Natural killer cell (primary cell): ENCODE measurements at regions not wholly inside any gene's neighbourhood (a gene's known extent, or its start where the extent isn't known, plus 50 kb on each side); places are given as distances from the start of the nearest gene placed in this dataset.

Source experiments
- ATAC-seq, 3 donors: fragments of 150-1000 bp in 2 of 3; fragments of 200-7000 bp in 1 of 3; cut with Tn5 transposase; 1 replicate in 1 of 3; 2 replicates in 2 of 3; pipeline ENCODE4 v1.10.0; 2021; ENCODE audit warnings: mild to moderate bottlenecking in 2 of 3, moderate library complexity in 2 of 3
- DNase-seq, 2 donors: peaks; one replicate each; pipeline versions ENCODE4 v3.0.0 to v3.0.0-alpha.2; 2013 to 2021; ENCODE audit warnings: mixed read lengths in 1 of 2
- H3K27ac ChIP-seq: one replicate; pipeline ENCODE4 v1.5.1; 2013; ENCODE audit warnings: mild to moderate bottlenecking, low read length
- H3K27me3 ChIP-seq: one replicate; pipeline ENCODE4 v1.6.1; 2013; ENCODE audit warnings: low read length; ENCODE audit not compliant: control insufficient read depth, insufficient read depth
- H3K36me3 ChIP-seq: one replicate; pipeline ENCODE4 v1.6.1; 2013; ENCODE audit warnings: low read length; ENCODE audit not compliant: control insufficient read depth, insufficient read depth
- H3K4me1 ChIP-seq: one replicate; pipeline ENCODE4 v1.6.1; 2013; ENCODE audit warnings: low read length; ENCODE audit not compliant: control insufficient read depth, insufficient read depth
- H3K4me3 ChIP-seq: one replicate; pipeline ENCODE4 v1.5.1; 2013; ENCODE audit warnings: low read length
- H3K9me3 ChIP-seq: one replicate; pipeline ENCODE4 v1.6.1; 2013; ENCODE audit warnings: low read length; ENCODE audit not compliant: control insufficient read depth, insufficient read depth
- H3K27ac Mint-ChIP-seq, 2 donors: one replicate each; pipeline ENCODE4 v1.8.0; 2022; ENCODE audit warnings: mild to moderate bottlenecking in 2 of 2, mixed read lengths in 2 of 2, moderate library complexity in 1 of 2
- H3K27me3 Mint-ChIP-seq, 2 donors: one replicate each; pipeline ENCODE4 v1.8.0; 2022; ENCODE audit warnings: low read depth in 2 of 2, mixed read lengths in 2 of 2
- H3K36me3 Mint-ChIP-seq: one replicate; pipeline ENCODE4 v1.8.0; 2022; ENCODE audit warnings: mixed read lengths
- H3K4me1 Mint-ChIP-seq, 2 donors: one replicate each; pipeline ENCODE4 v1.8.0; 2022; ENCODE audit warnings: mixed read lengths in 2 of 2
- H3K4me3 Mint-ChIP-seq: one replicate; pipeline ENCODE4 v1.8.0; 2022; ENCODE audit warnings: mild to moderate bottlenecking, moderate library complexity, mixed read lengths
- H3K9me3 Mint-ChIP-seq, 2 donors: one replicate each; pipeline ENCODE4 v1.8.0; 2022; ENCODE audit warnings: mixed read lengths in 2 of 2
- WGBS: methylation state at CpG from one replicate; pipeline ENCODE4 v1.1.7; 2013; ENCODE audit warnings: missing lambda C conversion rate; ENCODE audit not compliant: insufficient coverage; 5-methylcytosine and 5-hydroxymethylcytosine counted together
- intact Hi-C: fragments of 100-400 bp; cut with micrococcal nuclease; formaldehyde crosslinking; loops from one replicate; pipeline ENCODE4 v1.14.2; 2022
- TF ChIP-seq, protein P1 (sequence below): fragments of 200-600 bp; IDR thresholded peaks from one replicate; pipeline ENCODE4 v1.8.0; 2022; ENCODE audit warnings: antibody characterized with exemption

DNA sequence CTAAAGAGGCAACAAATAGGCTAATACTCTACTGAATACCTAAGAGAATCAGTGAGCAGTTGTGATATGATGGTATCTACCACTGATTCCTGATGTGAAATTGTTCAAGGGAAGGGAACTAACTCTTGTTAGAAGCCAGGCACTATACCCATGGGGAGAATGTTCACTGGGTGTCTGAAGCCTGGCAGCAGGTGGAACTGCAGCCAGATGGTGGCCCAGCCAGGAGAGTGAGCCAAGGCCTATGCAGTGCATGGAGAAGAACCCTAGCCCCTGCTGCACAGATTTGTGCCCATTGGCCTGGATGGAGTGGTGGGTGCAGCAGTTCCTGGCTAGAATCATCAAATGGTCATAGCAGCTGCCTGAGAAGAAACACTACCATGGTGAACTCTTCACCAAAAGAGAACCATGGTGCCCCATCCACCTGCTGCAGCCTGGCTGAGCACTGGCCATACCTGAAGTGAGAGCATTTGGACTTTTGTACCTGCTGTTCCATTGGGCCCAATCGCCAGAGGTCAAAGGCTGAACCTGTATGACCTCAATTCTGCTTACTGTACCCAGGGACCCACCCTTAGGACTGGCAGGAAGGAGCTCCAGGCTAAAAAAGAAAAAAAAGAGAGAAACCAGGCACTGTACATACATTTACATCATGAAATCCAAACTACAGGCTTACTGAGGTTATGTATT lies 118.8 kb upstream of the IVNS1ABP start:
- intact Hi-C loops, result no loop called here
- Mint-ChIP-seq H3K36me3 (no peaks in the 10 kb centered on the region), H3K27ac (no peak overlapping the region), H3K27me3 (no peaks in the 10 kb centered on the region), H3K4me3 (no peak overlapping the region), H3K4me1 (peaks cover 11 to 28% of the 10 kb centered on the region in 2 donors), H3K9me3 (no peaks in the 10 kb centered on the region)
- H3K36me3 ChIP-seq, result no peaks in the 10 kb centered on the region
- TF ChIP-seq, protein P1, sequence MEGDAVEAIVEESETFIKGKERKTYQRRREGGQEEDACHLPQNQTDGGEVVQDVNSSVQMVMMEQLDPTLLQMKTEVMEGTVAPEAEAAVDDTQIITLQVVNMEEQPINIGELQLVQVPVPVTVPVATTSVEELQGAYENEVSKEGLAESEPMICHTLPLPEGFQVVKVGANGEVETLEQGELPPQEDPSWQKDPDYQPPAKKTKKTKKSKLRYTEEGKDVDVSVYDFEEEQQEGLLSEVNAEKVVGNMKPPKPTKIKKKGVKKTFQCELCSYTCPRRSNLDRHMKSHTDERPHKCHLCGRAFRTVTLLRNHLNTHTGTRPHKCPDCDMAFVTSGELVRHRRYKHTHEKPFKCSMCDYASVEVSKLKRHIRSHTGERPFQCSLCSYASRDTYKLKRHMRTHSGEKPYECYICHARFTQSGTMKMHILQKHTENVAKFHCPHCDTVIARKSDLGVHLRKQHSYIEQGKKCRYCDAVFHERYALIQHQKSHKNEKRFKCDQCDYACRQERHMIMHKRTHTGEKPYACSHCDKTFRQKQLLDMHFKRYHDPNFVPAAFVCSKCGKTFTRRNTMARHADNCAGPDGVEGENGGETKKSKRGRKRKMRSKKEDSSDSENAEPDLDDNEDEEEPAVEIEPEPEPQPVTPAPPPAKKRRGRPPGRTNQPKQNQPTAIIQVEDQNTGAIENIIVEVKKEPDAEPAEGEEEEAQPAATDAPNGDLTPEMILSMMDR, result no peak
- no peaks in the 10 kb centered on the region for H3K9me3 ChIP-seq
- ATAC-seq, result no peak
- no peaks in the 10 kb centered on the region for H3K27me3 ChIP-seq
- WGBS, result 80% methylated on average over 1 of the region's 1 CpG
- no peak overlapping the region for H3K27ac ChIP-seq
- DNase-seq, result no peak
- peaks cover 27% of the 10 kb centered on the region for H3K4me1 ChIP-seq
- H3K4me3 ChIP-seq, result no peak overlapping the region

DNA sequence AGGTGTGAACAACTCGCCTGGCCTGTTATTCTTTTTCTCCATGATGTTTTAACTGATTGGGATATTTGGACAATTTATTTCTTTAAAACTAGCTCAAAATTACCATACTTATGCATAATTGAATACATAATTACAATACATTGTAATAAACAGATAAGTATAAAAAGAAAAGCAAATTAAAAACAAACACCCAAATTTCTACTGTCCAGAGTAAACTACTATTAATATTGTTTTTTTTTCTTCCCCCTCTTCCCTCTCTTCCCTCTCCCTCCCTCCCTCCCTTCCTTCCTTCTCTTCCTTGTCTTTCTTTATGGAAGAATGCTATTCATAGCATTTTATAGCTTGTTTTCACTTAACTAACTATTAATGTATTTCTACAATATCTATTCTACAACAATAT lies 117.7 kb upstream of the IVNS1ABP start:
- DNase-seq (no peak), ATAC-seq (no peak)
- Mint-ChIP-seq H3K9me3 (no peaks in the 10 kb centered on the region), H3K27me3 (no peaks in the 10 kb centered on the region), H3K4me1 (peaks cover 11 to 27% of the 10 kb centered on the region in 2 donors), H3K27ac (no peak overlapping the region), H3K36me3 (no peaks in the 10 kb centered on the region), H3K4me3 (no peak overlapping the region)
- H3K27me3 ChIP-seq, result no peaks in the 10 kb centered on the region
- TF ChIP-seq, protein P1, result no peak
- WGBS, result no CpG with 5 or more reads among the region's 1 CpG
- no peak overlapping the region for H3K27ac ChIP-seq
- H3K36me3 ChIP-seq, result no peaks in the 10 kb centered on the region
- H3K4me1 ChIP-seq, result peaks cover 20% of the 10 kb centered on the region
- H3K9me3 ChIP-seq, result no peaks in the 10 kb centered on the region
- H3K4me3 ChIP-seq, result no peak overlapping the region
- intact Hi-C loops, result no loop called here

DNA sequence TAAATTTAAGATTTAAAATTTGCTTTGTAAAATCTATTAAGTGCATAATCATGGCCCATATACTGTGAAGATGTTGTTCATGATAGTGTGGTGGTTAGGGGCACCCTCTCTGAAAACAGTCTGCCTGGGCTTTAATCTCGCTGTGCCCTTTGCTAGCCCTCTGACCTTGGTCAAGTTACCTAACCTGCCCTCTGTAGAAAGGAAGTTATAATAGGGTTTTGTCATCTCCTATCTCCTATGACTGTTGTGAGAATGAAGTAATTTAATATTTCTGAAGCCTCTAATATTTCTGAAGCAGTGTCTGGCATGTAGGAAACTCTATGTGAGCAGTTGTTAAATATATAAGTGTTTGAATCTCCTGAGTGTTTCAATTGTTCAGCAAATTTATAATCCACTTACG lies 116.6 kb upstream of the IVNS1ABP start:
- intact Hi-C loops, result no loop called here
- no peak for ATAC-seq
- TF ChIP-seq, protein P1, result no peak
- no peaks in the 10 kb centered on the region for H3K36me3 Mint-ChIP-seq
- peaks cover 11 to 36% of the 10 kb centered on the region in 2 donors for H3K4me1 Mint-ChIP-seq
- H3K36me3 ChIP-seq, result no peaks in the 10 kb centered on the region
- no peaks in the 10 kb centered on the region for H3K27me3 ChIP-seq
- H3K4me3 Mint-ChIP-seq, result no peak overlapping the region
- WGBS, result 88% methylated on average over 1 of the region's 2 CpGs
- DNase-seq, result no peak
- H3K27ac ChIP-seq, result no peak overlapping the region
- H3K27ac Mint-ChIP-seq, result no peak overlapping the region
- H3K9me3 Mint-ChIP-seq, result peaks cover 0 to 2% of the 10 kb centered on the region in 2 donors
- no peaks in the 10 kb centered on the region for H3K9me3 ChIP-seq
- H3K4me3 ChIP-seq, result no peak overlapping the region
- H3K4me1 ChIP-seq, result peaks cover 12% of the 10 kb centered on the region
- H3K27me3 Mint-ChIP-seq, result no peaks in the 10 kb centered on the region

DNA sequence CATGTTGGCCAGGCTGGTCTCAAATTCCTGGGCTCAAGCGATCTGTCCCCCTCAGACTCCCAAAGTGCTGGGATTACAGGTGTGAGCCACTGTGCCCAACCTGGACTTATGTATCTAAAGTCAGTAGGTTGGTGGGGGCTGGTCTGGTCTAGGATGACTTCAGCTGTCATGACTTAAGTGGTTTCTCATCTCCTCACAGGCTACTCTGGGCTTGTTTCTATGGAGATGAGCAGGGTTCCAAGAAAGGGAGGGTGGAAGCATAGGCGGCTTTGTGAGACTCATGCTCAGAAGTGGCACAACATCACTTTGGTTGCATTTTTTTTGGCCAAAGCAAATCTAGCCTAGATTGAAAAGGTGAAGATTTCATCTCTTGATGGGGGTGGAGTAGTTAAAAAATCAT lies 115.9 kb upstream of the IVNS1ABP start:
- TF ChIP-seq, protein P1, result no peak
- ATAC-seq, result no peak
- WGBS, result 90% methylated on average over 2 of the region's 2 CpGs

More for the DNA sequence above, 115.9 kb upstream of the IVNS1ABP start:
- no peaks in the 10 kb centered on the region for H3K36me3 ChIP-seq
- H3K27me3 ChIP-seq, result no peaks in the 10 kb centered on the region
- no peaks in the 10 kb centered on the region for H3K9me3 ChIP-seq
- Mint-ChIP-seq H3K9me3 (peaks cover 0 to 2% of the 10 kb centered on the region in 2 donors), H3K4me3 (no peak overlapping the region), H3K27me3 (no peaks in the 10 kb centered on the region), H3K27ac (no peak overlapping the region), H3K4me1 (peaks cover 11 to 44% of the 10 kb centered on the region in 2 donors), H3K36me3 (no peaks in the 10 kb centered on the region)
- no peak overlapping the region for H3K27ac ChIP-seq
- H3K4me1 ChIP-seq, result peaks cover 8% of the 10 kb centered on the region
- H3K4me3 ChIP-seq, result no peak overlapping the region
- no peak for DNase-seq
- intact Hi-C loops, result no loop called here
